GM23338 (cell line): ENCODE measurements at regions not wholly inside any gene's neighbourhood (a gene's known extent, or its start where the extent isn't known, plus 50 kb on each side); places are given as distances from the start of the nearest gene placed in this dataset.

ENCODE experiments used
- ATAC-seq: fragments of 200-7000 bp; cut with Tn5 transposase; 3 replicates; pipeline ENCODE4 v1.9.1; 2020
- DNase-seq: peaks from one replicate; pipeline ENCODE4 v3.0.0-alpha.2; 2015; ENCODE audit warnings: low spot score
- H2AFZ ChIP-seq: fragments of 200-600 bp; sonication (generic); 2 replicates; pipeline ENCODE4 v1.8.0; 2016; ENCODE audit warnings: antibody characterized with exemption, mild to moderate bottlenecking, moderate library complexity
- H3F3A ChIP-seq: fragments of 200-600 bp; sonication (generic); replicated peaks from 2 replicates; pipeline ENCODE4 v1.8.0; 2017; ENCODE audit warnings: antibody characterized with exemption, mixed run types, low read depth
- H3K27ac ChIP-seq: fragments of 200-600 bp; sonication (generic); 2 replicates; pipeline ENCODE4 v1.6.1; 2016; ENCODE audit warnings: low read depth
- H3K27me3 ChIP-seq: fragments of 200-600 bp; sonication (generic); 2 replicates; pipeline ENCODE4 v1.8.0; 2016; ENCODE audit warnings: mild to moderate bottlenecking, mixed run types, moderate library complexity; ENCODE audit not compliant: insufficient read depth
- H3K36me3 ChIP-seq: fragments of 200-600 bp; sonication (generic); 2 replicates; pipeline ENCODE4 v1.8.0; 2016; ENCODE audit warnings: mild to moderate bottlenecking; ENCODE audit not compliant: insufficient read depth
- H3K4me1 ChIP-seq: fragments of 200-600 bp; sonication (generic); 2 replicates; pipeline ENCODE4 v1.8.0; 2016; ENCODE audit warnings: mild to moderate bottlenecking, moderate library complexity; ENCODE audit not compliant: insufficient read depth
- H3K4me2 ChIP-seq: fragments of 200-600 bp; sonication (generic); 2 replicates; pipeline ENCODE4 v1.7.1; 2017; ENCODE audit warnings: mixed run types
- H3K4me3 ChIP-seq: fragments of 200-600 bp; sonication (generic); 2 replicates; pipeline ENCODE4 v1.6.1; 2016; ENCODE audit warnings: mixed run types
- H3K79me2 ChIP-seq: fragments of 200-600 bp; sonication (generic); replicated peaks from 2 replicates; pipeline ENCODE4 v1.8.0; 2017; ENCODE audit warnings: mild to moderate bottlenecking; ENCODE audit not compliant: insufficient read depth
- H3K9me2 ChIP-seq: fragments of 200-600 bp; sonication (generic); 2 replicates; pipeline ENCODE4 v1.8.0; 2017; ENCODE audit not compliant: insufficient read depth
- H4K20me1 ChIP-seq: fragments of 200-600 bp; sonication (generic); replicated peaks from 2 replicates; pipeline ENCODE4 v1.8.0; 2017; ENCODE audit warnings: mild to moderate bottlenecking; ENCODE audit not compliant: insufficient read depth
- H3K27ac Mint-ChIP-seq: 2 replicates; pipeline ENCODE4 v1.8.0; 2020; ENCODE audit warnings: inconsistent platforms, mild to moderate bottlenecking, moderate library complexity, mixed read lengths
- H3K27me3 Mint-ChIP-seq: 3 replicates; pipeline ENCODE4 v1.8.0; 2022; ENCODE audit warnings: low read depth, mild to moderate bottlenecking, moderate library complexity, mixed read lengths, inconsistent platforms; ENCODE audit not compliant: insufficient read depth, poor library complexity
- H3K36me3 Mint-ChIP-seq: 3 replicates; pipeline ENCODE4 v1.8.0; 2021; ENCODE audit warnings: low read depth, mild to moderate bottlenecking, inconsistent platforms, moderate library complexity, mixed read lengths
- H3K4me1 Mint-ChIP-seq: 3 replicates; pipeline ENCODE4 v1.8.0; 2020; ENCODE audit warnings: mild to moderate bottlenecking, inconsistent platforms, mixed read lengths
- H3K4me3 Mint-ChIP-seq: 3 replicates; pipeline ENCODE4 v1.8.0; 2021; ENCODE audit warnings: moderate library complexity, mild to moderate bottlenecking, inconsistent platforms, mixed read lengths
- H3K9me3 Mint-ChIP-seq: 3 replicates; pipeline ENCODE4 v1.8.0; 2020; ENCODE audit warnings: moderate library complexity, mild to moderate bottlenecking, inconsistent platforms, mixed read lengths
- CREB1 ChIP-seq: fragments of 250-450 bp; sonication (Bioruptor Pico); IDR thresholded peaks from 2 replicates; pipeline ENCODE4 v1.5.0; 2020; ENCODE audit warnings: low read depth, mild to moderate bottlenecking, moderate library complexity
- EZH2 ChIP-seq: fragments of 200-600 bp; sonication (generic); IDR thresholded peaks from one replicate; pipeline ENCODE4 v1.8.0; 2017; ENCODE audit warnings: antibody characterized with exemption, mild to moderate bottlenecking, low read depth; ENCODE audit not compliant: unreplicated experiment
- JUNB ChIP-seq: IDR thresholded peaks from one replicate; pipeline ENCODE4 v1.6.1; 2016; ENCODE audit warnings: antibody characterized with exemption; ENCODE audit not compliant: unreplicated experiment
- NANOG ChIP-seq: IDR thresholded peaks from 2 replicates; pipeline ENCODE4 v1.6.1; 2016; ENCODE audit warnings: antibody characterized with exemption, borderline replicate concordance
- POLR2AphosphoS5 ChIP-seq: IDR thresholded peaks from 2 replicates; pipeline ENCODE4 v1.6.1; 2016; ENCODE audit warnings: antibody characterized with exemption, low read depth
- ZNF114 ChIP-seq: fragments of 250-450 bp; sonication (Bioruptor Pico); IDR thresholded peaks from 2 replicates; pipeline ENCODE4 v1.5.0; 2020; ENCODE audit warnings: mild to moderate bottlenecking, moderate library complexity
- TF ChIP-seq, protein P1 (sequence below): IDR thresholded peaks from 2 replicates; pipeline ENCODE4 v1.6.1; 2016; ENCODE audit warnings: antibody characterized with exemption
- TF ChIP-seq, protein P2 (sequence below): fragments of 250-450 bp; sonication (Bioruptor Pico); IDR thresholded peaks from 2 replicates; pipeline ENCODE4 v1.5.0; 2020; ENCODE audit warnings: mild to moderate bottlenecking, moderate library complexity

DNA sequence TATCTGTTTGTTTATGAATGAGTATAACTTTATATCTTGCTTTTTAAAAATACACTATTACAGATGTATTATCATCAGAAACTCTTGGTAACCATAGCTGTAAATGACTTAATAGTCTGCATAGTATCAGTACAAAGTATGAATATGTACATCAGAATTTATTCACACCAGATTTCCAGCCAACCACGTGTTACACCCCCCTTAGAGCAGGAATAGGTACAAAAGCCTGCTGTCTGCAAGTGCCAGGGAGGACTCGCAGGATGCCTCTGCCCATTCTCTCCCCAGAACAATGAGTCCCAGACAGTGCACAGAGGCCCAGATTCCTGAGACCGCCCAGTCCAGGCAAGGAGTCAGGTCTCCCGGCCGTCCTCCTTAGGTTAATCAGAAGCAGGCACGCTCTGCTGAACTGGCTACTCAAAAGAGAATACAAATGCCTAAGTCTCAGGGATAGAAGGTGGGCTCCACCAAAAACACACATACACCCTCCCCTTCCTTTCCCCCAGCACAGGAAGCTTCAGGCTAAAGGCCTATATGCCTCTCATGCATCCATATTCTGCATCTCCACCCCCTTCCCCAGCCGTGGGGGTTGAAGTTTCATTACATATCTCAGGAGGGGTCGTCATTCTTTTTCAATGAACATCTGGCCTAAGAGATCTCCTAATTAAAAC lies 159.1 kb upstream of the CDH11 start (continued):
- TF ChIP-seq, protein P1, sequence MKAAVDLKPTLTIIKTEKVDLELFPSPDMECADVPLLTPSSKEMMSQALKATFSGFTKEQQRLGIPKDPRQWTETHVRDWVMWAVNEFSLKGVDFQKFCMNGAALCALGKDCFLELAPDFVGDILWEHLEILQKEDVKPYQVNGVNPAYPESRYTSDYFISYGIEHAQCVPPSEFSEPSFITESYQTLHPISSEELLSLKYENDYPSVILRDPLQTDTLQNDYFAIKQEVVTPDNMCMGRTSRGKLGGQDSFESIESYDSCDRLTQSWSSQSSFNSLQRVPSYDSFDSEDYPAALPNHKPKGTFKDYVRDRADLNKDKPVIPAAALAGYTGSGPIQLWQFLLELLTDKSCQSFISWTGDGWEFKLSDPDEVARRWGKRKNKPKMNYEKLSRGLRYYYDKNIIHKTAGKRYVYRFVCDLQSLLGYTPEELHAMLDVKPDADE: no peak
- TF ChIP-seq, protein P2, sequence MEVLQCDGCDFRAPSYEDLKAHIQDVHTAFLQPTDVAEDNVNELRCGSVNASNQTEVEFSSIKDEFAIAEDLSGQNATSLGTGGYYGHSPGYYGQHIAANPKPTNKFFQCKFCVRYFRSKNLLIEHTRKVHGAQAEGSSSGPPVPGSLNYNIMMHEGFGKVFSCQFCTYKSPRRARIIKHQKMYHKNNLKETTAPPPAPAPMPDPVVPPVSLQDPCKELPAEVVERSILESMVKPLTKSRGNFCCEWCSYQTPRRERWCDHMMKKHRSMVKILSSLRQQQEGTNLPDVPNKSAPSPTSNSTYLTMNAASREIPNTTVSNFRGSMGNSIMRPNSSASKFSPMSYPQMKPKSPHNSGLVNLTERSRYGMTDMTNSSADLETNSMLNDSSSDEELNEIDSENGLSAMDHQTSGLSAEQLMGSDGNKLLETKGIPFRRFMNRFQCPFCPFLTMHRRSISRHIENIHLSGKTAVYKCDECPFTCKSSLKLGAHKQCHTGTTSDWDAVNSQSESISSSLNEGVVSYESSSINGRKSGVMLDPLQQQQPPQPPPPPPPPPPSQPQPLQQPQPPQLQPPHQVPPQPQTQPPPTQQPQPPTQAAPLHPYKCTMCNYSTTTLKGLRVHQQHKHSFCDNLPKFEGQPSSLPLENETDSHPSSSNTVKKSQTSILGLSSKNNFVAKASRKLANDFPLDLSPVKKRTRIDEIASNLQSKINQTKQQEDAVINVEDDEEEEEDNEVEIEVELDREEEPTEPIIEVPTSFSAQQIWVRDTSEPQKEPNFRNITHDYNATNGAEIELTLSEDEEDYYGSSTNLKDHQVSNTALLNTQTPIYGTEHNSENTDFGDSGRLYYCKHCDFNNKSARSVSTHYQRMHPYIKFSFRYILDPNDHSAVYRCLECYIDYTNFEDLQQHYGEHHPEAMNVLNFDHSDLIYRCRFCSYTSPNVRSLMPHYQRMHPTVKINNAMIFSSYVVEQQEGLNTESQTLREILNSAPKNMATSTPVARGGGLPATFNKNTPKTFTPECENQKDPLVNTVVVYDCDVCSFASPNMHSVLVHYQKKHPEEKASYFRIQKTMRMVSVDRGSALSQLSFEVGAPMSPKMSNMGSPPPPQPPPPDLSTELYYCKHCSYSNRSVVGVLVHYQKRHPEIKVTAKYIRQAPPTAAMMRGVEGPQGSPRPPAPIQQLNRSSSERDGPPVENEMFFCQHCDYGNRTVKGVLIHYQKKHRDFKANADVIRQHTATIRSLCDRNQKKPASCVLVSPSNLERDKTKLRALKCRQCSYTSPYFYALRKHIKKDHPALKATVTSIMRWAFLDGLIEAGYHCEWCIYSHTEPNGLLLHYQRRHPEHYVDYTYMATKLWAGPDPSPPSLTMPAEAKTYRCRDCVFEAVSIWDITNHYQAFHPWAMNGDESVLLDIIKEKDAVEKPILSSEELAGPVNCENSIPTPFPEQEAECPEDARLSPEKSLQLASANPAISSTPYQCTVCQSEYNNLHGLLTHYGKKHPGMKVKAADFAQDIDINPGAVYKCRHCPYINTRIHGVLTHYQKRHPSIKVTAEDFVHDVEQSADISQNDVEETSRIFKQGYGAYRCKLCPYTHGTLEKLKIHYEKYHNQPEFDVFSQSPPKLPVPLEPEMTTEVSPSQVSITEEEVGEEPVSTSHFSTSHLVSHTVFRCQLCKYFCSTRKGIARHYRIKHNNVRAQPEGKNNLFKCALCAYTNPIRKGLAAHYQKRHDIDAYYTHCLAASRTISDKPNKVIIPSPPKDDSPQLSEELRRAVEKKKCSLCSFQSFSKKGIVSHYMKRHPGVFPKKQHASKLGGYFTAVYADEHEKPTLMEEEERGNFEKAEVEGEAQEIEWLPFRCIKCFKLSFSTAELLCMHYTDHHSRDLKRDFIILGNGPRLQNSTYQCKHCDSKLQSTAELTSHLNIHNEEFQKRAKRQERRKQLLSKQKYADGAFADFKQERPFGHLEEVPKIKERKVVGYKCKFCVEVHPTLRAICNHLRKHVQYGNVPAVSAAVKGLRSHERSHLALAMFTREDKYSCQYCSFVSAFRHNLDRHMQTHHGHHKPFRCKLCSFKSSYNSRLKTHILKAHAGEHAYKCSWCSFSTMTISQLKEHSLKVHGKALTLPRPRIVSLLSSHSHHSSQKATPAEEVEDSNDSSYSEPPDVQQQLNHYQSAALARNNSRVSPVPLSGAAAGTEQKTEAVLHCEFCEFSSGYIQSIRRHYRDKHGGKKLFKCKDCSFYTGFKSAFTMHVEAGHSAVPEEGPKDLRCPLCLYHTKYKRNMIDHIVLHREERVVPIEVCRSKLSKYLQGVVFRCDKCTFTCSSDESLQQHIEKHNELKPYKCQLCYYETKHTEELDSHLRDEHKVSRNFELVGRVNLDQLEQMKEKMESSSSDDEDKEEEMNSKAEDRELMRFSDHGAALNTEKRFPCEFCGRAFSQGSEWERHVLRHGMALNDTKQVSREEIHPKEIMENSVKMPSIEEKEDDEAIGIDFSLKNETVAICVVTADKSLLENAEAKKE: no peak
- no peak for TF ChIP-seq NANOG
- no peak for TF ChIP-seq POLR2AphosphoS5

GRCh38 chr16:65279576-65279975 lies 157.7 kb upstream of the CDH11 start:
- TF ChIP-seq, protein P2: no peak
- TF ChIP-seq CREB1 (CRISPR knock-in tag) (no peak), NANOG (no peak), ZNF114 (CRISPR knock-in tag) (no peak), EZH2 (no peak), JUNB (no peak)
- DNase-seq (no peak), ATAC-seq (no peak)
- no peak overlapping the region for H3K4me3 Mint-ChIP-seq
- H3K27me3 Mint-ChIP-seq: peaks cover 3% of the 10 kb centered on the region
- H3K9me3 Mint-ChIP-seq: no peaks in the 10 kb centered on the region; the same call in 2 of the 3 replicates
- peaks cover 15% of the 10 kb centered on the region; the same call in 1 of the 2 replicates for H3K9me2 ChIP-seq
- no peaks in the 10 kb centered on the region for H3K36me3 ChIP-seq
- H3K36me3 Mint-ChIP-seq: no peaks in the 10 kb centered on the region
- peaks cover 50% of the 10 kb centered on the region for H3K4me1 Mint-ChIP-seq
- peak overlapping the region; percentile 45; the same call in 1 of the 2 replicates for H2AFZ ChIP-seq
- H3F3A ChIP-seq: no peaks in the 10 kb centered on the region
- peak overlapping the region; percentile 20; the same call in 1 of the 2 replicates for H3K4me2 ChIP-seq
- H3K4me1 ChIP-seq: peaks cover 50% of the 10 kb centered on the region
- H4K20me1 ChIP-seq: no peaks in the 10 kb centered on the region
- no peak overlapping the region for H3K27ac Mint-ChIP-seq
- no peaks in the 10 kb centered on the region for H3K79me2 ChIP-seq
- no peak overlapping the region for H3K27ac ChIP-seq
- no peaks in the 10 kb centered on the region for H3K27me3 ChIP-seq
- no peak overlapping the region for H3K4me3 ChIP-seq
